ENCODE measurements at regions not wholly inside any gene's neighbourhood (a gene's known extent, or its start where the extent isn't known, plus 50 kb on each side); places are given as distances from the start of the nearest gene placed in this dataset.

GRCh38 chr20:58141971-58142842, 86.2 kb downstream of the ANKRD60 start:
- DNase-seq = no peak
- no peak for TF ChIP-seq CTCF (IDR thresholded peaks at IDR 0.05)
- H3K36me3 Mint-ChIP-seq (ENCODE audit: low read depth) = no peaks in the 10 kb centered on the region
- no peaks in the 10 kb centered on the region for H3K4me1 Mint-ChIP-seq
- H3K27me3 Mint-ChIP-seq (ENCODE audit: low read depth, poor library complexity) = peaks cover 53% of the 10 kb centered on the region
- H3K4me3 Mint-ChIP-seq = no peak overlapping the region
- H3K9me3 Mint-ChIP-seq = peaks cover 13% of the 10 kb centered on the region
- H3K27ac Mint-ChIP-seq = no peak overlapping the region

- no peaks in the 10 kb centered on the region for H3K4me1 Mint-ChIP-seq
Measured at GRCh38 chr20:58141496-58141895, 87.0 kb downstream of the ANKRD60 start.

GRCh38 chr20:58140787-58141425, 87.5 kb downstream of the ANKRD60 start:
- no peak for TF ChIP-seq CTCF (IDR thresholded peaks at IDR 0.05)
- no peak for DNase-seq
- H3K4me3 Mint-ChIP-seq = no peak overlapping the region
- peaks cover 61% of the 10 kb centered on the region for H3K27me3 Mint-ChIP-seq (ENCODE audit: low read depth, poor library complexity)
- H3K9me3 Mint-ChIP-seq = peaks cover 4% of the 10 kb centered on the region
- no peaks in the 10 kb centered on the region for H3K36me3 Mint-ChIP-seq (ENCODE audit: low read depth)
- H3K4me1 Mint-ChIP-seq = no peaks in the 10 kb centered on the region
- no peak overlapping the region for H3K27ac Mint-ChIP-seq

More at GRCh38 chr20:58141496-58141895, 87.0 kb downstream of the ANKRD60 start:
- Mint-ChIP-seq H3K9me3 (peaks cover 6% of the 10 kb centered on the region), H3K4me3 (no peak overlapping the region), H3K36me3 (ENCODE audit: low read depth) (no peaks in the 10 kb centered on the region), H3K27me3 (ENCODE audit: low read depth, poor library complexity) (peaks cover 57% of the 10 kb centered on the region), H3K27ac (no peak overlapping the region)
- no peak for DNase-seq
- TF ChIP-seq CTCF (IDR thresholded peaks at IDR 0.05) = no peak

- Mint-ChIP-seq H3K36me3 (ENCODE audit: low read depth) (no peaks in the 10 kb centered on the region), H3K27ac (no peak overlapping the region), H3K4me3 (no peak overlapping the region)
Measured at GRCh38 chr20:58139849-58140786, 88.3 kb downstream of the ANKRD60 start.

GRCh38 chr20:58138395-58138794, 90.1 kb downstream of the ANKRD60 start:
- H3K4me3 Mint-ChIP-seq = no peak overlapping the region
- no peak overlapping the region for H3K27ac Mint-ChIP-seq
- DNase-seq = no peak
- H3K9me3 Mint-ChIP-seq = peaks cover 4% of the 10 kb centered on the region
- TF ChIP-seq CTCF (IDR thresholded peaks at IDR 0.05) = no peak
- no peaks in the 10 kb centered on the region for H3K36me3 Mint-ChIP-seq (ENCODE audit: low read depth)
- H3K27me3 Mint-ChIP-seq (ENCODE audit: low read depth, poor library complexity) = peaks cover 62% of the 10 kb centered on the region
- peaks cover 11% of the 10 kb centered on the region for H3K4me1 Mint-ChIP-seq

More at GRCh38 chr20:58139849-58140786, 88.3 kb downstream of the ANKRD60 start:
- H3K9me3 Mint-ChIP-seq = peaks cover 4% of the 10 kb centered on the region
- peaks cover 5% of the 10 kb centered on the region for H3K4me1 Mint-ChIP-seq
- peaks cover 66% of the 10 kb centered on the region for H3K27me3 Mint-ChIP-seq (ENCODE audit: low read depth, poor library complexity)
- DNase-seq = no peak
- TF ChIP-seq CTCF (IDR thresholded peaks at IDR 0.05) = no peak
